ACHN (cell line): ENCODE measurements at regions not wholly inside any gene's neighbourhood (a gene's known extent, or its start where the extent isn't known, plus 50 kb on each side); places are given as distances from the start of the nearest gene placed in this dataset.

ENCODE experiments used
- DNase-seq: peaks from one replicate; pipeline ENCODE4 v3.0.0-alpha.2; 2015
- in situ Hi-C: cut with HindIII; loops from 2 replicates; pipeline ENCODE4 v1.10.0; 2017; ENCODE audit warnings: low sequenced_read_pairs, low pct_ligation_motif_present, low pct_unique_long_range_greater_than_20kb

DNA sequence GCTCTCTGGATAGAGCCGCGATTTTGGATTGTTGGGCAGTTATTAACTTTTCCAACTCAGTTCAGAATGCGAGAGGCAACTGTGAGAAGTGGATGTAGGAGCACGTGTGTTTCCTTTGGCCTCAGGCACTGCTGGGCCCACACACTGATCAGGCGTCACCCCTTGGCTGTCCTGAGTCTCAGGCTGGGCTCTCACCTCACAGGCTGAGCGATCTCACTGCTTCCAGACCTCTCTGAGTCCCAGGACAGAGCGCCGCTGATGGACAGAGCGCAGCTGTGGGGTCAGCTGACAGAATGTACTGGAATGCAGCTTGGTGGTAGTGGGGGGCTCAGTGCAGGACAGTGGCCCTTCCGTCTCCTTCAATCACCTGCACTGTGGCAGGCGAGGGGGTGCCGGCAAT lies 516.2 kb downstream of the TBC1D22A start:
- in situ Hi-C loops: no loop called here
- no peak for DNase-seq

DNA sequence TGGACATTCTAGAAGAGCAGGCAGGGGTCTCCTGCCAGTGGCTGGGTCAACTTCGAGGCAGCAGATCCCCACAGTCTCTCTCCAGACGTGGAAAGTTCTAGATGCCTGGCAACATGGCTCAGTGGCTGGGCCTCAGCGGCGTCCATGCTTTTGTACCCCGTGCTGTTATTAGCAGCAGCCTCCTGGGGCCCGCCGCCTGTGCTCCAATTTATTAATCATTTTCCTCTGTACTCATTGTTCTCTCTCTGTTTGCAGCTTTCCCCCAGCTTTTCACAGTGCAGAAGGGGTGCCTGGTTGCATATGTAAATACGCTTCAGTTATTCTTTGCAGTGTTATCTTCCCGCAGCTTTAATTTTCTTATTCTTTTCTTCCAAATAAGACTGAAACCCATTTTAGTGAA lies 515.1 kb downstream of the TBC1D22A start:
- in situ Hi-C loops: no loop called here
- no peak for DNase-seq

DNA sequence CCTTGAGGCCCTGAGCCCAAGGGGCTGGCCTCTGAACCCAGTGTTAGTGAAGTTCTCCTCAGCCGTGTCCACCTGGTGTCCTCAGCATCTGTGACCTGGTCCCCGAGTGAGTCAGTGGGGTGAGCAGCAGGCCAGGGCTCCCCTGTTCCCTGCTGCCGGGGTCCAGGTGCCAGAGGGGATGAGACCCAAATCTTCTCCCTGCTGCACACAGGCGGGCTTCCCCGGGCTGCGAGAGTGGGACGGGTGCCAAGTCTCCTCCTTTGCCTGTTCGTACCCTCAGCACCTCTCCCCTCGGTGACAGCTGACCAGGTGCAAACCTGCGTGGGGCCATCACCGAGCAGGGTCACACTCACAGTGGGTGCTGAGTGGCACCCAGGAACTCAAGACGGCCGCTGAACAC lies 514.5 kb downstream of the TBC1D22A start:
- in situ Hi-C loops: no loop called here
- no peak for DNase-seq

GRCh38 chr22:47276450-47276820 lies 514.0 kb downstream of the TBC1D22A start:
- in situ Hi-C loops: no loop called here
- no peak for DNase-seq

- no peak for DNase-seq
- in situ Hi-C loops: no loop called here
Measured at GRCh38 chr22:47275605-47276449, 513.4 kb downstream of the TBC1D22A start.

- in situ Hi-C loops: no loop called here
- no peak for DNase-seq
Measured at GRCh38 chr22:47274196-47274595, 511.7 kb downstream of the TBC1D22A start.

DNA sequence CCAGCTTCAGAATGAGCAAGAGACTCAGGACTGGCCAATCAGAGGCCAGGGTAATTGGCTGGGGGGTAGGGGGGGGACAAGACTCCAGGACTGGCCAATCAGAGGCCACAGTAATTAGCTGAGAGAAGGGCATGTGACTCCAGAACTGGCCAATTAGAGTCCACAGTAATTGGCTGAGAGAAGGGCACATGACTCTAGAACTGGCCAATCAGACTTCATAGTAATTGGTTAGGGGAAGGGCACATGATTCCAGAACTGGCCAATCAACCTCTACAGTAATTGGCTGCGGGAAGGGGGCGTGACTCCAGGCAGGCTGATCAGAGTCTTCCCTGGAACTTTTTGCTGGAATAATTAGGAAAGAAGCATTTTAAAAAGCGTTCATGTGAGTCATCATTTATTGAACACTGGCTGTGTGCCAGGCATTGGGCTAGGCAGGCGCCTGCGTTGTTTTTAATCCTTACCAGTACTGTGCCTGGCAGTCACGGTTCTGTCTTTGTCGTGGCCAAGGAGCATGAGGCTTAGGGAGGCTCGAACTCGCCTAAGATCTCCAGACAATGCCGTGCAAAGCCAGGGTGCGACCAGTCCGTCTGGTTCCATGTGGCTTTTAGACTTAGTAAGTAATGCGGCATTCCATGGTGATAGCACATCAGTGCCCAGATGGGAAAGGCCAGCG lies 508.1 kb downstream of the TBC1D22A start:
- in situ Hi-C loops: no loop called here

DNA sequence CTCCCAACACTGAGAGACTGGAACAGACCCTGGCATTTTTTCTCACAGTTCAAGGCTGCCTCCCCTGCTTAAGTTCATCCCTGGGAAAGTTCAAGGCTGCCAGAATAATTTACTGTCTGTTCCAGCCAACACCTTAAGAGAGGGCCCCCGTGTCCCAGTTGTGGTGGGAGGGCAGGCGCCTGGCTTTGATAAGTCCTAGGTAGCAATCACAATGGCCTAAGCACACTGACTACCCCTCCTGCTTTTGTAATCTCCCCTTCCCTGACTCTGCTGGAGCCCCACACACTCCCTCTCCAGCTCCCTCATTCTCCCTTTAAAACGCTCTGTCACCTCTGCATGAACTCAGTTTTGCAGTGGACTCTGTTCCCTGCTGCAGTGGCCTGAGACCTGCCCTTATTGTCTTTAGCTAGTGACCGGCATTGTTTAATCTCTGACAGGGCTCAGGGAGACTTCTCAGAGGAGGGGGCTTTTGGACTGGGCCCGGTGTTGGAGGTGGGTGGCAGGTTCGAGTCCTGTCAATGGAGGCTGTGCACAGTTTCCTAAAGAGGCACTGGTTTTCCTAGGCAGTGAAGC lies 507.2 kb downstream of the TBC1D22A start:
- DNase-seq: no peak
- in situ Hi-C loops: no loop called here

More for the DNA sequence above, 508.1 kb downstream of the TBC1D22A start:
- no peak for DNase-seq

DNA sequence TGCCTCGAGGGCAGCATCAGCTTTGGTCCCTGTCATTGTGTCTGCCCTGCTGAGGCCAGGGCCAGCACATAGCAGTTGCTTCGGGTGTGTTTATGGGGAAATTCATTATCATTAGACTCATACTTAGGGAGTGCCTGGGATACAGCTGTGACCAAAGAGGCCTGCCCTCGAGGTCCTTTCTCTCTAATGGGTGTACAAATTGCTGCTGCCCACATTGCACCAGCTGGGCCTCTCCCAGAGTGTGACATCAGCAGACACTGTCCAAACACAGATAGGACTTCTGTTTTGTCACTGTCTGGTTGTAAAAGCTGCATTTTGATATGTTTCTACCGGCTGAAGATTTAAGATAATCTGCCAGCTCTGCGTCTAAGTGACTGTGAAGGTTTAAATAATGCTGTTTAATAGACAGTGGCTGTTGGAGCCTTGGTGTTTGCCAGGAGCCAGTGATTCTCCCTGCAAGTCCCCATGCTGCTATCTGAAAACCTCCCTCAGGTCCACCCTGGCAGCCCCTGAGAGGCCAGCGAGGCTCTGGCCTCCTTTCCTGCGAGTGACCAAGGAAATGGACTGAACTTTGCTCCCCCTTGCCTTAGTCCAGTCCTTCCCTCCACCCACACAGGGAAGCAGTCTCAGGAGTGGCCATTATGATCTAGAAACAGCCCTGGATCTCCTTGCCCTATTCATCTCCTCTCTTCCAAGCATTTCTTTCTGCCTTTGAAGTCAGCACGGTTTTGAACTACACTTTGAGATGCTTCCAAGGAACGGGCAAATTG lies 505.2 kb downstream of the TBC1D22A start:
- in situ Hi-C loops: no loop called here
- no peak for DNase-seq

- in situ Hi-C loops: no loop called here
- DNase-seq: no peak
Measured at GRCh38 chr22:47266329-47266728, 503.9 kb downstream of the TBC1D22A start.

DNA sequence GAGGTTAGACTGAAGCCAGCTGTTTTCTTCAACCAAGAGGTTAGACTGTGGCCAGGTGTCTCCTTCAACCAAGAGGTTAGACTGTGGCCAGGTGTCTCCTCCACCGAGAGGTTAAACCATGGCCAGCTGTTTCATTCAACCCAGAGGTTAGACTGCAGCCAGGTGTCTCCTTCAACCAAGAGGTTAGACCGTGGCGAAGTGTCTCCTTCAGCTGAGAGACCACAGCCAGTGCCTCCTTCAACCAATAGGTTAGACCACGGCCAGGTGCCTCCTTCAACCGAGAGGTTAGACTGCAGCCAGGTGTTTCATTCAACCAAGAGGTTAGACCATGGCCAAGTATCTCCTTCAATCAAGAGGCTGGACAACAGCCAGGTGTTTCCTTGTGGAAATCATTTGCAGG lies 498.1 kb downstream of the TBC1D22A start:
- in situ Hi-C loops: no loop called here
- DNase-seq: no peak

GRCh38 chr22:47259990-47260389 lies 497.5 kb downstream of the TBC1D22A start:
- in situ Hi-C loops: no loop called here
- DNase-seq: no peak

- in situ Hi-C loops: no loop called here
- no peak for DNase-seq
Measured at GRCh38 chr22:47259049-47259448, 496.6 kb downstream of the TBC1D22A start.

- DNase-seq: no peak
- in situ Hi-C loops: no loop called here
Measured at GRCh38 chr22:47257976-47258375, 495.5 kb downstream of the TBC1D22A start.

- in situ Hi-C loops: no loop called here
- no peak for DNase-seq
Measured at GRCh38 chr22:47257566-47257965, 495.1 kb downstream of the TBC1D22A start.

- DNase-seq: no peak
- in situ Hi-C loops: no loop called here
Measured at GRCh38 chr22:47251911-47252310, 489.5 kb downstream of the TBC1D22A start.

DNA sequence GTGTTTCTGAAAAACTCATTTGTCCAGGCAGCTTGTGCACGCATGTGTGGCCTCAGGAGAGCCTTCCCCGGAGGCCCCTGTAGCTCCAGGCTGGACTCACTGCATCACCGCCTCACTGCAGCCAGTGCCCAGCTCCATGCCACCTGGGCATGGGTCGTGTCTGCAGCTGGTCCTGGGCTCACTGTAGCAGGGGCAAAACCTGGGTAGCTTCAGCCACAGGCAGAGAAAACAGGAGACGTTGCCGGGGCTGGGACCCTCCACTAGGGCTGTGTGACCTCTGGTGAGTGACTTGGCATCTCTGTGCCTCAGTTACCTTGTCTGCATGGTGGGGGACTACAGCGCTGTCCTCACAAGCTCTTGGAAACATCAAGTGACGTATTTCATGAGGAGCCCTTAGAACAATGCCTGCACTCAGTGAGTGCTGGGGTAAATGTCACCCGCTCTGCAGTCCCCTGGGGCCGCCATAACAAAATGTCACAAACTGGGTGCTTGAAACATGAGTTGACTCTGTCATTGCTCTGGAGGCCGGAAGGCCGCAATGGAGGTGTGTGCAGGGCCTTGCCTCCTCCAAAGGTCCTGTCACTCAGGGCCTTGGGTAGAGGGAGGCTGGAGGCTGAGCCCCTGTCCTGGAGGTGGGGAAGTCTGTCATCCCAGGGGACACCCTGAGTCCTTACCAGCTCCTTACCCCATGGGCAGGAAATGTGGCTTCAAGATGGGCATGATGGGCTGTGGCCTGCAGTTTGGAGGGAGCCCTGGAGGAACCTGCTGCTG lies 488.7 kb downstream of the TBC1D22A start:
- DNase-seq: no peak
- in situ Hi-C loops: no loop called here

DNA sequence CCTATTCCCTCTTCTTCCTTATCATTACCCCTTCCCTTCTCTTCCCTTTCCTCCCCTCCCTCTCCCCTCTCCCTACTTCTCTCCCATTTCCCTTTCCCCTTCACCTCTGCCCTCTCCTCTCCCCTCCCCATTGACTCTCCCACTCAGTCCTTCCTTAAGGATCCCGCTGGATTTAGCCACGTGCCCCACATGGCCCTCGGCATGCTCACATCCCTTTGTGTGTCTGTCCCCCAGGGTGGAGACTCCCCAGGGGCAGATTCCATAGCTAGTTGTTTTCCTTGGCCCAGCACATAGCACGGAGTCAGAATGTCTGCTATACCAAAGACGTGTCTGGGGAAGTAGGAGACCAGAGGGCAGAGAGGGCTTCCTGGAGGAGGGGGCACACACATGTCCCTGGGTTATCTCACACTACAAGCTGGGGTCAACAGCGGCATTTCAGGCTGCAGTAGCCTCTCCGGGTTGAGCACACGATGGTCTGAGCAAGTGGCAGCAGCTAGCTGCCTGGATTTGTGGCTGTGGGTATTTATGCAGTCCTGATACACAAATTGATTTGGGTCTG lies 487.0 kb downstream of the TBC1D22A start:
- in situ Hi-C loops: no loop called here
- no peak for DNase-seq
